ENCODE measurements at regions not wholly inside any gene's neighbourhood (a gene's known extent, or its start where the extent isn't known, plus 50 kb on each side); places are given as distances from the start of the nearest gene placed in this dataset.

GRCh38 chr21:36571556-36571955 lies 91.6 kb upstream of the CLDN14 start:
- Mint-ChIP-seq H3K4me3 (no peak overlapping the region), H3K36me3 (no peaks in the 10 kb centered on the region), H3K9me3 (no peaks in the 10 kb centered on the region), H3K4me1 (no peaks in the 10 kb centered on the region), H3K27ac (no peak overlapping the region)
- DNase-seq (ENCODE audit: low spot score in 2 of 2), result no peak
- no peak for ATAC-seq

GRCh38 chr21:36572039-36572438 lies 92.1 kb upstream of the CLDN14 start:
- Mint-ChIP-seq H3K9me3 (no peaks in the 10 kb centered on the region), H3K4me3 (no peak overlapping the region), H3K27ac (no peak overlapping the region), H3K36me3 (no peaks in the 10 kb centered on the region), H3K4me1 (no peaks in the 10 kb centered on the region)
- DNase-seq (ENCODE audit: low spot score in 2 of 2) (no peak), ATAC-seq (no peak)

GRCh38 chr21:36575306-36575705 lies 95.4 kb upstream of the CLDN14 start:
- Mint-ChIP-seq H3K27ac (no peak overlapping the region), H3K4me3 (no peak overlapping the region), H3K4me1 (no peaks in the 10 kb centered on the region), H3K36me3 (no peaks in the 10 kb centered on the region), H3K9me3 (no peaks in the 10 kb centered on the region)
- ATAC-seq (no peak), DNase-seq (ENCODE audit: low spot score in 2 of 2) (no peak)

GRCh38 chr21:36576441-36576840 lies 96.5 kb upstream of the CLDN14 start:
- Mint-ChIP-seq H3K4me1 (no peaks in the 10 kb centered on the region), H3K4me3 (no peak overlapping the region), H3K9me3 (no peaks in the 10 kb centered on the region), H3K36me3 (no peaks in the 10 kb centered on the region), H3K27ac (no peak overlapping the region)
- DNase-seq (ENCODE audit: low spot score in 2 of 2) (no peak), ATAC-seq (peak; percentile 26)

GRCh38 chr21:36579898-36580297 lies 100.0 kb upstream of the CLDN14 start:
- Mint-ChIP-seq H3K4me1 (no peaks in the 10 kb centered on the region), H3K36me3 (no peaks in the 10 kb centered on the region), H3K9me3 (no peaks in the 10 kb centered on the region), H3K27ac (no peak overlapping the region), H3K4me3 (no peak overlapping the region)
- DNase-seq (ENCODE audit: low spot score in 2 of 2) (no peak), ATAC-seq (no peak)

- Mint-ChIP-seq H3K9me3 (no peaks in the 10 kb centered on the region), H3K4me3 (no peak overlapping the region), H3K36me3 (no peaks in the 10 kb centered on the region), H3K27ac (no peak overlapping the region), H3K4me1 (no peaks in the 10 kb centered on the region)
- DNase-seq (ENCODE audit: low spot score in 2 of 2) (no peak), ATAC-seq (no peak)
These were observed 102.3 kb upstream of the CLDN14 start for GRCh38 chr21:36582271-36582670.

- no peak for ATAC-seq
- no peaks in the 10 kb centered on the region for H3K9me3 Mint-ChIP-seq
- no peak for DNase-seq (ENCODE audit: low spot score in 2 of 2)
- H3K27ac Mint-ChIP-seq, result no peak overlapping the region
- no peaks in the 10 kb centered on the region for H3K36me3 Mint-ChIP-seq
- H3K4me3 Mint-ChIP-seq, result no peak overlapping the region
- no peaks in the 10 kb centered on the region for H3K4me1 Mint-ChIP-seq
These were observed 103.7 kb upstream of the CLDN14 start for GRCh38 chr21:36583591-36583990.

GRCh38 chr21:36584980-36585940 lies 105.3 kb upstream of the CLDN14 start:
- no peaks in the 10 kb centered on the region for H3K9me3 Mint-ChIP-seq
- no peaks in the 10 kb centered on the region for H3K4me1 Mint-ChIP-seq
- H3K36me3 Mint-ChIP-seq, result no peaks in the 10 kb centered on the region
- DNase-seq (ENCODE audit: low spot score in 2 of 2) (no peak), ATAC-seq (no peak)
- H3K4me3 Mint-ChIP-seq, result no peak overlapping the region
- no peak overlapping the region for H3K27ac Mint-ChIP-seq

- ATAC-seq (no peak), DNase-seq (ENCODE audit: low spot score in 2 of 2) (no peak)
- no peaks in the 10 kb centered on the region for H3K36me3 Mint-ChIP-seq
These were observed 107.5 kb upstream of the CLDN14 start for GRCh38 chr21:36587388-36587787.

GRCh38 chr21:36589352-36589971 lies 109.5 kb upstream of the SIM2 start:
- H3K27ac Mint-ChIP-seq, result no peak overlapping the region
- ATAC-seq (peak; percentile 52), DNase-seq (ENCODE audit: low spot score in 2 of 2) (peak in 1 of 2 donors; percentile 53)
- H3K4me1 Mint-ChIP-seq, result no peaks in the 10 kb centered on the region
- H3K9me3 Mint-ChIP-seq, result no peaks in the 10 kb centered on the region
- H3K4me3 Mint-ChIP-seq, result no peak overlapping the region
- H3K36me3 Mint-ChIP-seq, result no peaks in the 10 kb centered on the region

More at GRCh38 chr21:36587388-36587787, 107.5 kb upstream of the CLDN14 start:
- H3K4me3 Mint-ChIP-seq, result no peak overlapping the region
- H3K27ac Mint-ChIP-seq, result no peak overlapping the region
- no peaks in the 10 kb centered on the region for H3K4me1 Mint-ChIP-seq
- H3K9me3 Mint-ChIP-seq, result no peaks in the 10 kb centered on the region

GRCh38 chr21:36591326-36591970 lies 107.5 kb upstream of the SIM2 start:
- ATAC-seq (no peak), DNase-seq (ENCODE audit: low spot score in 2 of 2) (no peak)
- Mint-ChIP-seq H3K36me3 (no peaks in the 10 kb centered on the region), H3K27ac (no peak overlapping the region), H3K4me3 (no peak overlapping the region), H3K4me1 (no peaks in the 10 kb centered on the region), H3K9me3 (no peaks in the 10 kb centered on the region)

- H3K27ac Mint-ChIP-seq, result no peak overlapping the region
- H3K4me3 Mint-ChIP-seq, result no peak overlapping the region
- peaks cover 2% of the 10 kb centered on the region for H3K9me3 Mint-ChIP-seq
- ATAC-seq (no peak), DNase-seq (ENCODE audit: low spot score in 2 of 2) (no peak)
- H3K4me1 Mint-ChIP-seq, result no peaks in the 10 kb centered on the region
- no peaks in the 10 kb centered on the region for H3K36me3 Mint-ChIP-seq
These were observed 102.7 kb upstream of the SIM2 start for GRCh38 chr21:36596174-36596573.

GRCh38 chr21:36601362-36601761 lies 97.6 kb upstream of the SIM2 start:
- no peak overlapping the region for H3K4me3 Mint-ChIP-seq
- peaks cover 2% of the 10 kb centered on the region for H3K9me3 Mint-ChIP-seq
- no peak for ATAC-seq
- DNase-seq (ENCODE audit: low spot score in 2 of 2), result no peak
- H3K27ac Mint-ChIP-seq, result no peak overlapping the region
- H3K36me3 Mint-ChIP-seq, result no peaks in the 10 kb centered on the region
- H3K4me1 Mint-ChIP-seq, result no peaks in the 10 kb centered on the region

- H3K4me1 Mint-ChIP-seq, result no peaks in the 10 kb centered on the region
- H3K36me3 Mint-ChIP-seq, result no peaks in the 10 kb centered on the region
- no peak overlapping the region for H3K4me3 Mint-ChIP-seq
- no peak for DNase-seq (ENCODE audit: low spot score in 2 of 2)
- ATAC-seq, result no peak
- H3K9me3 Mint-ChIP-seq, result peaks cover 2% of the 10 kb centered on the region
- H3K27ac Mint-ChIP-seq, result no peak overlapping the region
These were observed 96.2 kb upstream of the SIM2 start for GRCh38 chr21:36602735-36603134.

GRCh38 chr21:36603221-36603620 lies 95.7 kb upstream of the SIM2 start:
- Mint-ChIP-seq H3K36me3 (no peaks in the 10 kb centered on the region), H3K27ac (no peak overlapping the region), H3K4me1 (no peaks in the 10 kb centered on the region), H3K9me3 (peaks cover 2% of the 10 kb centered on the region), H3K4me3 (no peak overlapping the region)
- DNase-seq (ENCODE audit: low spot score in 2 of 2) (no peak), ATAC-seq (no peak)

- no peak for ATAC-seq
- Mint-ChIP-seq H3K36me3 (no peaks in the 10 kb centered on the region), H3K27ac (no peak overlapping the region)
These were observed 93.5 kb upstream of the SIM2 start for GRCh38 chr21:36605426-36605825.

More at GRCh38 chr21:36605426-36605825, 93.5 kb upstream of the SIM2 start:
- no peak for DNase-seq (ENCODE audit: low spot score in 2 of 2)
- Mint-ChIP-seq H3K4me1 (no peaks in the 10 kb centered on the region), H3K4me3 (no peak overlapping the region), H3K9me3 (peaks cover 1% of the 10 kb centered on the region)
